H9 (cell line): ENCODE measurements at regions not wholly inside any gene's neighbourhood (a gene's known extent, or its start where the extent isn't known, plus 50 kb on each side); places are given as distances from the start of the nearest gene placed in this dataset.

ENCODE experiments used
- DNase-seq: peaks from one replicate; pipeline ENCODE4 v3.0.0-alpha.2; 2017
- H2AFZ ChIP-seq: one replicate; pipeline ENCODE4 v1.6.1; 2013; ENCODE audit warnings: mild to moderate bottlenecking, low read length, control low read depth, moderate library complexity
- H2AK5ac ChIP-seq: 2 replicates; pipeline ENCODE4 v1.6.1; 2013; ENCODE audit warnings: low read length, control low read depth, mixed read lengths; ENCODE audit not compliant: insufficient read length
- H2BK120ac ChIP-seq: one replicate; pipeline ENCODE4 v1.6.1; 2013; ENCODE audit warnings: low read depth, mild to moderate bottlenecking, low read length, control low read depth, inconsistent platforms; ENCODE audit not compliant: poor library complexity, severe bottlenecking
- H2BK12ac ChIP-seq: 2 replicates; pipeline ENCODE4 v1.6.1; 2013; ENCODE audit warnings: low read length, control low read depth, mixed read lengths, low read depth; ENCODE audit not compliant: insufficient read length
- H2BK15ac ChIP-seq: 2 replicates; pipeline ENCODE4 v1.6.1; 2013; ENCODE audit warnings: low read depth, low read length, control low read depth
- H2BK20ac ChIP-seq: one replicate; pipeline ENCODE4 v1.6.1; 2013; ENCODE audit warnings: low read depth, mild to moderate bottlenecking, low read length, control low read depth, inconsistent platforms; ENCODE audit not compliant: poor library complexity, severe bottlenecking
- H2BK5ac ChIP-seq: 2 replicates; pipeline ENCODE4 v1.6.1; 2013; ENCODE audit warnings: low read length, control low read depth, mixed read lengths; ENCODE audit not compliant: insufficient read length
- H3K14ac ChIP-seq: 2 replicates; pipeline ENCODE4 v1.6.1; 2013; ENCODE audit warnings: low read length, control low read depth; ENCODE audit not compliant: insufficient read depth
- H3K18ac ChIP-seq: 2 replicates; pipeline ENCODE4 v1.6.1; 2013; ENCODE audit warnings: low read depth, mild to moderate bottlenecking, mixed read lengths, low read length, control low read depth; ENCODE audit not compliant: insufficient read length
- H3K23ac ChIP-seq: 2 replicates; pipeline ENCODE4 v1.6.1; 2013; ENCODE audit warnings: low read length, control low read depth, mixed read lengths, low read depth; ENCODE audit not compliant: insufficient read length
- H3K23me2 ChIP-seq: 2 replicates; pipeline ENCODE4 v1.6.1; 2013; ENCODE audit warnings: low read depth, mild to moderate bottlenecking, mixed read lengths, low read length, control low read depth; ENCODE audit not compliant: insufficient read length, poor library complexity, severe bottlenecking
- H3K27ac ChIP-seq: 2 replicates; pipeline ENCODE4 v1.5.1; 2013; ENCODE audit warnings: low read length, control low read depth, mixed read lengths, low read depth; ENCODE audit not compliant: insufficient read length
- H3K27me3 ChIP-seq: 2 replicates; pipeline ENCODE4 v1.6.1; 2013; ENCODE audit warnings: low read length, control low read depth, inconsistent platforms; ENCODE audit not compliant: insufficient read depth
- H3K4ac ChIP-seq: 2 replicates; pipeline ENCODE4 v1.6.1; 2013; ENCODE audit warnings: low read depth, mild to moderate bottlenecking, control low read depth, inconsistent platforms, low read length, moderate library complexity
- H3K4me1 ChIP-seq: 2 replicates; pipeline ENCODE4 v1.6.1; 2013; ENCODE audit warnings: low read length, control low read depth, inconsistent platforms; ENCODE audit not compliant: insufficient read depth
- H3K4me2 ChIP-seq: 2 replicates; pipeline ENCODE4 v1.6.1; 2013; ENCODE audit warnings: low read length, control low read depth, mixed read lengths; ENCODE audit not compliant: insufficient read length, insufficient read depth
- H3K56ac ChIP-seq: 2 replicates; pipeline ENCODE4 v1.6.1; 2013; ENCODE audit warnings: low read depth, mild to moderate bottlenecking, mixed read lengths, low read length, control low read depth; ENCODE audit not compliant: insufficient read length
- H3K79me1 ChIP-seq: 2 replicates; pipeline ENCODE4 v1.6.1; 2013; ENCODE audit warnings: low read depth, mild to moderate bottlenecking, moderate library complexity, low read length, control low read depth, inconsistent platforms; ENCODE audit not compliant: insufficient read depth, poor library complexity, severe bottlenecking
- H3K79me2 ChIP-seq: 2 replicates; pipeline ENCODE4 v1.6.1; 2013; ENCODE audit warnings: low read length, control low read depth, inconsistent platforms; ENCODE audit not compliant: insufficient read depth
- H3K9ac ChIP-seq: 2 replicates; pipeline ENCODE4 v1.6.1; 2013; ENCODE audit warnings: low read length, control low read depth, mixed read lengths; ENCODE audit not compliant: insufficient read length; ENCODE audit errors: extremely low read depth
- H3K9me3 ChIP-seq: one replicate; pipeline ENCODE4 v1.6.1; 2013; ENCODE audit warnings: low read depth, low read length, inconsistent platforms; ENCODE audit not compliant: control insufficient read depth
- H3T11ph ChIP-seq: one replicate; pipeline ENCODE4 v1.6.1; 2013; ENCODE audit warnings: mild to moderate bottlenecking, low read length, control low read depth, inconsistent platforms
- H4K20me1 ChIP-seq: one replicate; pipeline ENCODE4 v1.6.1; 2013; ENCODE audit not compliant: control insufficient read depth, insufficient read length, insufficient read depth
- H4K5ac ChIP-seq: 2 replicates; pipeline ENCODE4 v1.6.1; 2013; ENCODE audit warnings: low read depth, mild to moderate bottlenecking, mixed read lengths, low read length, control low read depth; ENCODE audit not compliant: insufficient read length
- H4K8ac ChIP-seq: replicated peaks from 2 replicates; pipeline ENCODE4 v1.6.1; 2013; ENCODE audit warnings: low read length, control low read depth, mixed read lengths, low read depth; ENCODE audit not compliant: insufficient read length
- H4K91ac ChIP-seq: 2 replicates; pipeline ENCODE4 v1.6.1; 2013; ENCODE audit warnings: low read depth, mild to moderate bottlenecking, moderate library complexity, mixed read lengths, low read length, control low read depth; ENCODE audit not compliant: insufficient read length
- H3K27ac Mint-ChIP-seq, 3 experiments: 2 replicates in 2 of 3; 3 replicates in 1 of 3; pipeline ENCODE4 v1.8.0; 2020 to 2021; ENCODE audit warnings: mixed read lengths in 3 of 3, mild to moderate bottlenecking in 1 of 3, moderate library complexity in 1 of 3
- H3K27me3 Mint-ChIP-seq: 2 replicates; pipeline ENCODE4 v1.8.0; 2021; ENCODE audit warnings: low read depth, mild to moderate bottlenecking, moderate library complexity, mixed read lengths
- H3K36me3 Mint-ChIP-seq, 3 experiments: 2 replicates in 2 of 3; 3 replicates in 1 of 3; pipeline ENCODE4 v1.8.0; 2020 to 2021; ENCODE audit warnings: low read depth in 3 of 3, mixed read lengths in 3 of 3; ENCODE audit not compliant: insufficient read depth in 1 of 3
- H3K4me1 Mint-ChIP-seq, 2 experiments: 2 replicates each; pipeline ENCODE4 v1.8.0; 2020; ENCODE audit warnings: mixed read lengths in 2 of 2
- H3K4me3 Mint-ChIP-seq, 2 experiments: 2 replicates in 1 of 2; 3 replicates in 1 of 2; pipeline ENCODE4 v1.8.0; 2020 to 2021; ENCODE audit warnings: mild to moderate bottlenecking in 2 of 2, mixed read lengths in 2 of 2, moderate library complexity in 1 of 2
- H3K9me3 Mint-ChIP-seq, 2 experiments: 2 replicates in 1 of 2; 3 replicates in 1 of 2; pipeline ENCODE4 v1.8.0; 2020; ENCODE audit warnings: mild to moderate bottlenecking in 2 of 2, mixed read lengths in 2 of 2, moderate library complexity in 1 of 2
- CTCF ChIP-seq: fragments of 200-600 bp; sonication (generic); conservative IDR thresholded peaks from 3 replicates; pipeline ENCODE4 v1.8.0; 2021; ENCODE audit warnings: antibody characterized with exemption, mild to moderate bottlenecking
- WGBS: extraction: QIAGEN DNeasy Blood & Tissue Kit; methylation state at CpG from one replicate; pipeline ENCODE4 v1.1.7; 2013; ENCODE audit warnings: missing lambda C conversion rate, low lambda C conversion rate, mixed read lengths; ENCODE audit not compliant: insufficient read length; ENCODE audit errors: extremely low coverage; 5-methylcytosine and 5-hydroxymethylcytosine counted together

GRCh38 chr3:87161851-87162250 is 65.3 kb upstream of the CHMP2B start:
- no peak overlapping the region for H2BK120ac ChIP-seq
- H3K4me1 ChIP-seq, result no peaks in the 10 kb centered on the region
- no peak overlapping the region for H3K27ac ChIP-seq
- TF ChIP-seq CTCF, result no peak
- H3K4ac ChIP-seq, result no peak overlapping the region
- H4K20me1 ChIP-seq, result no peaks in the 10 kb centered on the region
- no peak overlapping the region for H4K8ac ChIP-seq
- no peak overlapping the region for H2AK5ac ChIP-seq
- no peak overlapping the region for H3K14ac ChIP-seq
- H3K4me2 ChIP-seq, result no peak overlapping the region
- H3K4me1 Mint-ChIP-seq, result peaks cover 16 to 17% of the 10 kb centered on the region in 2 experiments
- no peak overlapping the region for H2BK20ac ChIP-seq
- H3K56ac ChIP-seq, result no peak overlapping the region
- no peak overlapping the region for H3K23ac ChIP-seq
- no peak overlapping the region for H3K4me3 Mint-ChIP-seq
- DNase-seq, result no peak
- H3K18ac ChIP-seq, result no peak overlapping the region
- H3K27me3 ChIP-seq, result no peaks in the 10 kb centered on the region
- no peaks in the 10 kb centered on the region; a peak in 1 of 7 replicates for H3K36me3 Mint-ChIP-seq
- H3K79me1 ChIP-seq, result no peaks in the 10 kb centered on the region
- H4K5ac ChIP-seq, result no peak overlapping the region
- no peaks in the 10 kb centered on the region for H3K27me3 Mint-ChIP-seq
- no peak overlapping the region for H3K9ac ChIP-seq
- no peak overlapping the region for H2BK5ac ChIP-seq
- H2AFZ ChIP-seq, result no peak overlapping the region
- no peak overlapping the region for H2BK15ac ChIP-seq
- WGBS, result no CpG with 5 or more reads among the region's 3 CpGs
- no peak overlapping the region for H4K91ac ChIP-seq
- no peak overlapping the region for H3K27ac Mint-ChIP-seq
- H3K9me3 Mint-ChIP-seq, result no peaks in the 10 kb centered on the region
- no peak overlapping the region for H3T11ph ChIP-seq
- no peaks in the 10 kb centered on the region for H3K9me3 ChIP-seq
- no peak overlapping the region for H2BK12ac ChIP-seq
- no peaks in the 10 kb centered on the region for H3K79me2 ChIP-seq
- H3K23me2 ChIP-seq, result no peaks in the 10 kb centered on the region
